K562 (cell line): ENCODE measurements at regions not wholly inside any gene's neighbourhood (a gene's known extent, or its start where the extent isn't known, plus 50 kb on each side); places are given as distances from the start of the nearest gene placed in this dataset.

Experiments
- BHLHE40 ChIP-seq: IDR thresholded peaks from 2 replicates; pipeline ENCODE4 v1.6.1; 2011; ENCODE audit warnings: low read length, improper control_type of control experiment
- CBFA2T3 ChIP-seq: fragments of 450-650 bp; IDR thresholded peaks from 2 replicates; pipeline ENCODE4 v1.6.1; 2017
- EP400 ChIP-seq: fragments of 450-650 bp; IDR thresholded peaks from 2 replicates; pipeline ENCODE4 v1.6.1; 2017; ENCODE audit warnings: antibody characterized with exemption, mild to moderate bottlenecking, moderate library complexity
- HCFC1 ChIP-seq: IDR thresholded peaks from 2 replicates; pipeline ENCODE4 v1.6.1; 2012; ENCODE audit warnings: low read depth, low read length, improper control_type of control experiment
- HMGN3 ChIP-seq: IDR thresholded peaks from 2 replicates; pipeline ENCODE4 v1.6.1; 2011; ENCODE audit warnings: borderline replicate concordance, low read depth, mild to moderate bottlenecking, mixed read lengths, low read length; ENCODE audit not compliant: insufficient read length; ENCODE audit errors: extremely low read depth
- IRF9 ChIP-seq: fragments of 450-650 bp; IDR thresholded peaks from 2 replicates; pipeline ENCODE4 v1.6.1; 2016; ENCODE audit warnings: missing biosample characterization, missing genetic modification characterization
- JUND ChIP-seq, 2 experiments: IDR thresholded peaks; 2 replicates in 1 of 2; 3 replicates in 1 of 2; pipeline ENCODE4 v1.6.1; 2011; ENCODE audit warnings: borderline replicate concordance in 2 of 2, low read depth in 2 of 2, low read length in 2 of 2, improper control_type of control experiment in 1 of 2, missing biosample characterization in 1 of 2, missing genetic modification characterization in 1 of 2, missing genetic modification reagents in 1 of 2
- NR2C2 ChIP-seq, 2 experiments: fragments of 200-800 bp in 1 of 2; sonication (Bioruptor generic) in 1 of 2; sonication (generic) in 1 of 2; formaldehyde crosslinking in 1 of 2; IDR thresholded peaks; 2 replicates each; pipeline versions ENCODE4 v1.6.1 to v1.8.0; 2016 to 2022; ENCODE audit warnings: mild to moderate bottlenecking in 1 of 2, missing compliant biosample characterization in 1 of 2, missing genetic modification characterization in 1 of 2, missing genetic modification reagents in 1 of 2
- NRF1 ChIP-seq, 2 experiments: fragments of 450-650 bp; IDR thresholded peaks in 1 of 2; conservative IDR thresholded peaks in 1 of 2; 2 replicates each; pipeline ENCODE4 v1.6.1; 2014; ENCODE audit warnings: mild to moderate bottlenecking in 2 of 2
- PHB2 ChIP-seq: fragments of 450-650 bp; IDR thresholded peaks from 2 replicates; pipeline ENCODE4 v1.6.1; 2017; ENCODE audit warnings: low read depth
- PHF20 ChIP-seq: fragments of 450-650 bp; IDR thresholded peaks from 2 replicates; pipeline ENCODE4 v1.6.1; 2018; ENCODE audit not compliant: partially characterized antibody
- POLR2H ChIP-seq: IDR thresholded peaks from 2 replicates; pipeline ENCODE4 v1.6.1; 2016; ENCODE audit warnings: missing genetic modification characterization, low read depth, mild to moderate bottlenecking, control low read depth, missing compliant biosample characterization, moderate library complexity
- RNF2 ChIP-seq: sonication (generic); IDR thresholded peaks from 2 replicates; pipeline ENCODE4 v1.6.1; 2016
- TRIM24 ChIP-seq, 2 experiments: fragments of 450-650 bp; IDR thresholded peaks; 2 replicates each; pipeline ENCODE4 v1.6.1; 2016
- ZFP1 ChIP-seq: fragments of 450-650 bp; formaldehyde crosslinking; IDR thresholded peaks from 2 replicates; pipeline ENCODE4 v1.4.0; 2020; ENCODE audit warnings: mild to moderate bottlenecking, mixed read lengths
- ZNF277 ChIP-seq: fragments of 250-450 bp; sonication (Bioruptor Pico); IDR thresholded peaks from 2 replicates; pipeline ENCODE4 v1.8.0; 2022; ENCODE audit warnings: inconsistent platforms, mild to moderate bottlenecking, moderate library complexity, borderline replicate concordance
- TF ChIP-seq, protein P1 (sequence below), 2 experiments: fragments of 450-650 bp in 1 of 2; sonication (generic) in 1 of 2; formaldehyde crosslinking in 1 of 2; IDR thresholded peaks in 1 of 2; conservative IDR thresholded peaks in 1 of 2; 2 replicates each; pipeline versions ENCODE4 v1.6.1 to v1.8.1; 2016 to 2023; ENCODE audit warnings: mild to moderate bottlenecking in 2 of 2, moderate library complexity in 2 of 2, inconsistent platforms in 1 of 2, missing genetic modification reagents in 1 of 2
- TF ChIP-seq, protein P2 (sequence below): fragments of 450-650 bp; IDR thresholded peaks from 2 replicates; pipeline ENCODE4 v1.6.1; 2016; ENCODE audit warnings: borderline replicate concordance
- TF ChIP-seq, protein P3 (sequence below): fragments of 450-650 bp; IDR thresholded peaks from 2 replicates; pipeline ENCODE4 v1.6.1; 2016; ENCODE audit warnings: low read depth, mild to moderate bottlenecking, moderate library complexity
- TF ChIP-seq, protein P4 (sequence below): fragments of 450-650 bp; formaldehyde crosslinking; IDR thresholded peaks from 2 replicates; pipeline ENCODE4 v1.4.0; 2022; ENCODE audit warnings: mild to moderate bottlenecking, moderate library complexity

DNA sequence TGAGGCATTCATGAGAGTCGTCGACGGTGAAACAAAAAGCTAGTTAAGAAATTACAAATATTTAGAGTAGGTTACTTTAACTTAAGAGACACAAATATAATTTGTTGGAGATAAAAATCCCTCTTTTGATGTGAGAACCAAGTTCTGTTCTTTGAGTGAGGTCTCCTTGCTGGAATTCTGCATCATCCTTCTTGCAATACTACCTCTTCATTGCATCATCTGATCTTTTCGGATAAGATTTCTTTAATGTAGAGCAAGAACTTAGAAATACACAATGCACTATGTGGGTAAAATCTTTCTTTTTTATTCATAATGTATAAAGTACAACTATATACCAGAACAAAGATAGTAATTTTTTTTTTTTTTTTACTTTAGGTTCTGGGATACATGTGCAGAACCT, 118.4 kb downstream of the ARL4C start (continued):
- TF ChIP-seq POLR2H (tag), result peak; percentile 34; the same call in 1 of the 2 replicates
- TF ChIP-seq IRF9, result 0 out of 2 replicates have a peak, but pooled peaks have one; percentile 23
- TF ChIP-seq NRF1 (conservative IDR thresholded peaks at IDR 0.05 in 1 of 2, IDR thresholded peaks at IDR 0.05 in 1 of 2), result no peak
- TF ChIP-seq, protein P1, sequence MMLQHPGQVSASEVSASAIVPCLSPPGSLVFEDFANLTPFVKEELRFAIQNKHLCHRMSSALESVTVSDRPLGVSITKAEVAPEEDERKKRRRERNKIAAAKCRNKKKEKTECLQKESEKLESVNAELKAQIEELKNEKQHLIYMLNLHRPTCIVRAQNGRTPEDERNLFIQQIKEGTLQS (IDR thresholded peaks at IDR 0.05), result peak; percentile 84
- TF ChIP-seq, protein P1 (CRISPR knock-in tag; conservative IDR thresholded peaks at IDR 0.05), result no peak
- no peak for TF ChIP-seq CBFA2T3
- TF ChIP-seq TRIM24 (IDR thresholded peaks at IDR 0.05), result peak; percentile 88 to 92
- TF ChIP-seq JUND (IDR thresholded peaks at IDR 0.05; ENCODE audit: borderline replicate concordance, low read depth, low read length), result peak; percentile 30; the same call in 1 of the 2 replicates
- TF ChIP-seq JUND (tag; IDR thresholded peaks at IDR 0.05; ENCODE audit: borderline replicate concordance, low read depth, low read length), result no peak
- TF ChIP-seq PHF20, result no peak
- TF ChIP-seq BHLHE40, result no peak
- TF ChIP-seq, protein P2, sequence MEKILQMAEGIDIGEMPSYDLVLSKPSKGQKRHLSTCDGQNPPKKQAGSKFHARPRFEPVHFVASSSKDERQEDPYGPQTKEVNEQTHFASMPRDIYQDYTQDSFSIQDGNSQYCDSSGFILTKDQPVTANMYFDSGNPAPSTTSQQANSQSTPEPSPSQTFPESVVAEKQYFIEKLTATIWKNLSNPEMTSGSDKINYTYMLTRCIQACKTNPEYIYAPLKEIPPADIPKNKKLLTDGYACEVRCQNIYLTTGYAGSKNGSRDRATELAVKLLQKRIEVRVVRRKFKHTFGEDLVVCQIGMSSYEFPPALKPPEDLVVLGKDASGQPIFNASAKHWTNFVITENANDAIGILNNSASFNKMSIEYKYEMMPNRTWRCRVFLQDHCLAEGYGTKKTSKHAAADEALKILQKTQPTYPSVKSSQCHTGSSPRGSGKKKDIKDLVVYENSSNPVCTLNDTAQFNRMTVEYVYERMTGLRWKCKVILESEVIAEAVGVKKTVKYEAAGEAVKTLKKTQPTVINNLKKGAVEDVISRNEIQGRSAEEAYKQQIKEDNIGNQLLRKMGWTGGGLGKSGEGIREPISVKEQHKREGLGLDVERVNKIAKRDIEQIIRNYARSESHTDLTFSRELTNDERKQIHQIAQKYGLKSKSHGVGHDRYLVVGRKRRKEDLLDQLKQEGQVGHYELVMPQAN, result no peak
- TF ChIP-seq, protein P3, sequence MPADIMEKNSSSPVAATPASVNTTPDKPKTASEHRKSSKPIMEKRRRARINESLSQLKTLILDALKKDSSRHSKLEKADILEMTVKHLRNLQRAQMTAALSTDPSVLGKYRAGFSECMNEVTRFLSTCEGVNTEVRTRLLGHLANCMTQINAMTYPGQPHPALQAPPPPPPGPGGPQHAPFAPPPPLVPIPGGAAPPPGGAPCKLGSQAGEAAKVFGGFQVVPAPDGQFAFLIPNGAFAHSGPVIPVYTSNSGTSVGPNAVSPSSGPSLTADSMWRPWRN, result no peak
- no peak for TF ChIP-seq NR2C2 (CRISPR knock-in tag; IDR thresholded peaks at IDR 0.05)
- no peak for TF ChIP-seq NR2C2 (tag; IDR thresholded peaks at IDR 0.05)
- no peak for TF ChIP-seq ZFP1 (CRISPR knock-in tag)
- TF ChIP-seq HCFC1, result no peak
- TF ChIP-seq EP400, result peak; percentile 18; the same call in 1 of the 2 replicates
- TF ChIP-seq, protein P4, sequence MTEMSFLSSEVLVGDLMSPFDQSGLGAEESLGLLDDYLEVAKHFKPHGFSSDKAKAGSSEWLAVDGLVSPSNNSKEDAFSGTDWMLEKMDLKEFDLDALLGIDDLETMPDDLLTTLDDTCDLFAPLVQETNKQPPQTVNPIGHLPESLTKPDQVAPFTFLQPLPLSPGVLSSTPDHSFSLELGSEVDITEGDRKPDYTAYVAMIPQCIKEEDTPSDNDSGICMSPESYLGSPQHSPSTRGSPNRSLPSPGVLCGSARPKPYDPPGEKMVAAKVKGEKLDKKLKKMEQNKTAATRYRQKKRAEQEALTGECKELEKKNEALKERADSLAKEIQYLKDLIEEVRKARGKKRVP, result peak; percentile 92
- no peak for TF ChIP-seq HMGN3
- TF ChIP-seq RNF2, result no peak
- no peak for TF ChIP-seq PHB2
- no peak for TF ChIP-seq ZNF277 (CRISPR knock-in tag)
